H9 (cell line): ENCODE measurements at regions not wholly inside any gene's neighbourhood (a gene's known extent, or its start where the extent isn't known, plus 50 kb on each side); places are given as distances from the start of the nearest gene placed in this dataset.

Experiments
- DNase-seq: peaks from one replicate; pipeline ENCODE4 v3.0.0-alpha.2; 2017
- H2AFZ ChIP-seq: one replicate; pipeline ENCODE4 v1.6.1; 2013; ENCODE audit warnings: mild to moderate bottlenecking, low read length, control low read depth, moderate library complexity
- H2AK5ac ChIP-seq: 2 replicates; pipeline ENCODE4 v1.6.1; 2013; ENCODE audit warnings: low read length, control low read depth, mixed read lengths; ENCODE audit not compliant: insufficient read length
- H2BK120ac ChIP-seq: one replicate; pipeline ENCODE4 v1.6.1; 2013; ENCODE audit warnings: low read depth, mild to moderate bottlenecking, low read length, control low read depth, inconsistent platforms; ENCODE audit not compliant: poor library complexity, severe bottlenecking
- H2BK12ac ChIP-seq: 2 replicates; pipeline ENCODE4 v1.6.1; 2013; ENCODE audit warnings: low read length, control low read depth, mixed read lengths, low read depth; ENCODE audit not compliant: insufficient read length
- H2BK15ac ChIP-seq: 2 replicates; pipeline ENCODE4 v1.6.1; 2013; ENCODE audit warnings: low read depth, low read length, control low read depth
- H2BK20ac ChIP-seq: one replicate; pipeline ENCODE4 v1.6.1; 2013; ENCODE audit warnings: low read depth, mild to moderate bottlenecking, low read length, control low read depth, inconsistent platforms; ENCODE audit not compliant: poor library complexity, severe bottlenecking
- H2BK5ac ChIP-seq: 2 replicates; pipeline ENCODE4 v1.6.1; 2013; ENCODE audit warnings: low read length, control low read depth, mixed read lengths; ENCODE audit not compliant: insufficient read length
- H3K14ac ChIP-seq: 2 replicates; pipeline ENCODE4 v1.6.1; 2013; ENCODE audit warnings: low read length, control low read depth; ENCODE audit not compliant: insufficient read depth
- H3K18ac ChIP-seq: 2 replicates; pipeline ENCODE4 v1.6.1; 2013; ENCODE audit warnings: low read depth, mild to moderate bottlenecking, mixed read lengths, low read length, control low read depth; ENCODE audit not compliant: insufficient read length
- H3K23ac ChIP-seq: 2 replicates; pipeline ENCODE4 v1.6.1; 2013; ENCODE audit warnings: low read length, control low read depth, mixed read lengths, low read depth; ENCODE audit not compliant: insufficient read length
- H3K23me2 ChIP-seq: 2 replicates; pipeline ENCODE4 v1.6.1; 2013; ENCODE audit warnings: low read depth, mild to moderate bottlenecking, mixed read lengths, low read length, control low read depth; ENCODE audit not compliant: insufficient read length, poor library complexity, severe bottlenecking
- H3K27ac ChIP-seq: 2 replicates; pipeline ENCODE4 v1.5.1; 2013; ENCODE audit warnings: low read length, control low read depth, mixed read lengths, low read depth; ENCODE audit not compliant: insufficient read length
- H3K27me3 ChIP-seq: 2 replicates; pipeline ENCODE4 v1.6.1; 2013; ENCODE audit warnings: low read length, control low read depth, inconsistent platforms; ENCODE audit not compliant: insufficient read depth
- H3K4ac ChIP-seq: 2 replicates; pipeline ENCODE4 v1.6.1; 2013; ENCODE audit warnings: low read depth, mild to moderate bottlenecking, control low read depth, inconsistent platforms, low read length, moderate library complexity
- H3K4me1 ChIP-seq: 2 replicates; pipeline ENCODE4 v1.6.1; 2013; ENCODE audit warnings: low read length, control low read depth, inconsistent platforms; ENCODE audit not compliant: insufficient read depth
- H3K4me2 ChIP-seq: 2 replicates; pipeline ENCODE4 v1.6.1; 2013; ENCODE audit warnings: low read length, control low read depth, mixed read lengths; ENCODE audit not compliant: insufficient read length, insufficient read depth
- H3K56ac ChIP-seq: 2 replicates; pipeline ENCODE4 v1.6.1; 2013; ENCODE audit warnings: low read depth, mild to moderate bottlenecking, mixed read lengths, low read length, control low read depth; ENCODE audit not compliant: insufficient read length
- H3K79me1 ChIP-seq: 2 replicates; pipeline ENCODE4 v1.6.1; 2013; ENCODE audit warnings: low read depth, mild to moderate bottlenecking, moderate library complexity, low read length, control low read depth, inconsistent platforms; ENCODE audit not compliant: insufficient read depth, poor library complexity, severe bottlenecking
- H3K79me2 ChIP-seq: 2 replicates; pipeline ENCODE4 v1.6.1; 2013; ENCODE audit warnings: low read length, control low read depth, inconsistent platforms; ENCODE audit not compliant: insufficient read depth
- H3K9ac ChIP-seq: 2 replicates; pipeline ENCODE4 v1.6.1; 2013; ENCODE audit warnings: low read length, control low read depth, mixed read lengths; ENCODE audit not compliant: insufficient read length; ENCODE audit errors: extremely low read depth
- H3K9me3 ChIP-seq: one replicate; pipeline ENCODE4 v1.6.1; 2013; ENCODE audit warnings: low read depth, low read length, inconsistent platforms; ENCODE audit not compliant: control insufficient read depth
- H3T11ph ChIP-seq: one replicate; pipeline ENCODE4 v1.6.1; 2013; ENCODE audit warnings: mild to moderate bottlenecking, low read length, control low read depth, inconsistent platforms
- H4K20me1 ChIP-seq: one replicate; pipeline ENCODE4 v1.6.1; 2013; ENCODE audit not compliant: control insufficient read depth, insufficient read length, insufficient read depth
- H4K5ac ChIP-seq: 2 replicates; pipeline ENCODE4 v1.6.1; 2013; ENCODE audit warnings: low read depth, mild to moderate bottlenecking, mixed read lengths, low read length, control low read depth; ENCODE audit not compliant: insufficient read length
- H4K8ac ChIP-seq: replicated peaks from 2 replicates; pipeline ENCODE4 v1.6.1; 2013; ENCODE audit warnings: low read length, control low read depth, mixed read lengths, low read depth; ENCODE audit not compliant: insufficient read length
- H4K91ac ChIP-seq: 2 replicates; pipeline ENCODE4 v1.6.1; 2013; ENCODE audit warnings: low read depth, mild to moderate bottlenecking, moderate library complexity, mixed read lengths, low read length, control low read depth; ENCODE audit not compliant: insufficient read length
- H3K27ac Mint-ChIP-seq, 3 experiments: 2 replicates in 2 of 3; 3 replicates in 1 of 3; pipeline ENCODE4 v1.8.0; 2020 to 2021; ENCODE audit warnings: mixed read lengths in 3 of 3, mild to moderate bottlenecking in 1 of 3, moderate library complexity in 1 of 3
- H3K27me3 Mint-ChIP-seq: 2 replicates; pipeline ENCODE4 v1.8.0; 2021; ENCODE audit warnings: low read depth, mild to moderate bottlenecking, moderate library complexity, mixed read lengths
- H3K36me3 Mint-ChIP-seq, 3 experiments: 2 replicates in 2 of 3; 3 replicates in 1 of 3; pipeline ENCODE4 v1.8.0; 2020 to 2021; ENCODE audit warnings: low read depth in 3 of 3, mixed read lengths in 3 of 3; ENCODE audit not compliant: insufficient read depth in 1 of 3
- H3K4me1 Mint-ChIP-seq, 2 experiments: 2 replicates each; pipeline ENCODE4 v1.8.0; 2020; ENCODE audit warnings: mixed read lengths in 2 of 2
- H3K4me3 Mint-ChIP-seq, 2 experiments: 2 replicates in 1 of 2; 3 replicates in 1 of 2; pipeline ENCODE4 v1.8.0; 2020 to 2021; ENCODE audit warnings: mild to moderate bottlenecking in 2 of 2, mixed read lengths in 2 of 2, moderate library complexity in 1 of 2
- H3K9me3 Mint-ChIP-seq, 2 experiments: 2 replicates in 1 of 2; 3 replicates in 1 of 2; pipeline ENCODE4 v1.8.0; 2020; ENCODE audit warnings: mild to moderate bottlenecking in 2 of 2, mixed read lengths in 2 of 2, moderate library complexity in 1 of 2
- WGBS: extraction: QIAGEN DNeasy Blood & Tissue Kit; methylation state at CpG from one replicate; pipeline ENCODE4 v1.1.7; 2013; ENCODE audit warnings: missing lambda C conversion rate, low lambda C conversion rate, mixed read lengths; ENCODE audit not compliant: insufficient read length; ENCODE audit errors: extremely low coverage; 5-methylcytosine and 5-hydroxymethylcytosine counted together
- TF ChIP-seq, protein P1 (sequence below): fragments of 200-600 bp; sonication (generic); conservative IDR thresholded peaks from 3 replicates; pipeline ENCODE4 v1.8.0; 2021; ENCODE audit warnings: antibody characterized with exemption, mild to moderate bottlenecking

DNA sequence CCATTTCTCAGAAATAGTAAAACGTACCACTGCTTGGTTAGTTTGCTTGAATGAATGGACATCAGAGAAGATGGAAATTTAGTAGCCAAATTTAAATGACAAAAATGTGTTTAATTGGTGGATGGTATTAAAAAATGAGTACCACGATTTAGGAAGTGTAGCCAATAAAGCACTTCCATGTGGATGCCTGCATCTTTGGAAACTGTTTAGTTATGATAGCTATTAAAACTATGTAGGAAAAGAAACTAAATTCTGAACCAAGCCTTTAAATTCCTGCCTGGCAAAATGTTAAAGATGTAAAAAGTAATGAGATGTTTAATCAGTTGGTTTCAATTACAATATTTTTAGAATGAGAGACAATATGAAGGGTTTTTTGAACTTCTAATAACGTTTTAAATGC lies 94.8 kb downstream of the NUDT12 start:
- no peak overlapping the region for H3K27ac Mint-ChIP-seq
- no peak overlapping the region for H4K8ac ChIP-seq
- H3K79me1 ChIP-seq: no peaks in the 10 kb centered on the region
- H2AK5ac ChIP-seq: no peak overlapping the region
- no peak overlapping the region for H3K9ac ChIP-seq
- no peaks in the 10 kb centered on the region for H3K9me3 ChIP-seq
- no peak overlapping the region for H3K23ac ChIP-seq
- H4K5ac ChIP-seq: no peak overlapping the region
- TF ChIP-seq, protein P1, sequence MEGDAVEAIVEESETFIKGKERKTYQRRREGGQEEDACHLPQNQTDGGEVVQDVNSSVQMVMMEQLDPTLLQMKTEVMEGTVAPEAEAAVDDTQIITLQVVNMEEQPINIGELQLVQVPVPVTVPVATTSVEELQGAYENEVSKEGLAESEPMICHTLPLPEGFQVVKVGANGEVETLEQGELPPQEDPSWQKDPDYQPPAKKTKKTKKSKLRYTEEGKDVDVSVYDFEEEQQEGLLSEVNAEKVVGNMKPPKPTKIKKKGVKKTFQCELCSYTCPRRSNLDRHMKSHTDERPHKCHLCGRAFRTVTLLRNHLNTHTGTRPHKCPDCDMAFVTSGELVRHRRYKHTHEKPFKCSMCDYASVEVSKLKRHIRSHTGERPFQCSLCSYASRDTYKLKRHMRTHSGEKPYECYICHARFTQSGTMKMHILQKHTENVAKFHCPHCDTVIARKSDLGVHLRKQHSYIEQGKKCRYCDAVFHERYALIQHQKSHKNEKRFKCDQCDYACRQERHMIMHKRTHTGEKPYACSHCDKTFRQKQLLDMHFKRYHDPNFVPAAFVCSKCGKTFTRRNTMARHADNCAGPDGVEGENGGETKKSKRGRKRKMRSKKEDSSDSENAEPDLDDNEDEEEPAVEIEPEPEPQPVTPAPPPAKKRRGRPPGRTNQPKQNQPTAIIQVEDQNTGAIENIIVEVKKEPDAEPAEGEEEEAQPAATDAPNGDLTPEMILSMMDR: no peak
- H2BK12ac ChIP-seq: no peak overlapping the region
- H2AFZ ChIP-seq: no peak overlapping the region
- H3K4me2 ChIP-seq: no peak overlapping the region
- H4K91ac ChIP-seq: no peak overlapping the region
- no CpG with 5 or more reads among the region's 3 CpGs for WGBS
- no peaks in the 10 kb centered on the region for H3K27me3 ChIP-seq
- no peaks in the 10 kb centered on the region for H4K20me1 ChIP-seq
- no peak overlapping the region for H3K27ac ChIP-seq
- H3K9me3 Mint-ChIP-seq: no peaks in the 10 kb centered on the region
- H3K4me1 Mint-ChIP-seq: no peaks in the 10 kb centered on the region
- H3K27me3 Mint-ChIP-seq: no peaks in the 10 kb centered on the region
- H3T11ph ChIP-seq: no peak overlapping the region
- H2BK5ac ChIP-seq: no peak overlapping the region
- H3K4ac ChIP-seq: no peak overlapping the region
- H3K36me3 Mint-ChIP-seq: no peaks in the 10 kb centered on the region
- H2BK20ac ChIP-seq: no peak overlapping the region
- H3K56ac ChIP-seq: no peak overlapping the region
- H3K14ac ChIP-seq: no peak overlapping the region
- no peak overlapping the region for H3K18ac ChIP-seq
- H2BK120ac ChIP-seq: no peak overlapping the region
- DNase-seq: no peak
- H3K4me3 Mint-ChIP-seq: no peak overlapping the region
- no peaks in the 10 kb centered on the region for H3K4me1 ChIP-seq
- no peaks in the 10 kb centered on the region for H3K23me2 ChIP-seq
- no peak overlapping the region for H2BK15ac ChIP-seq
- no peaks in the 10 kb centered on the region for H3K79me2 ChIP-seq
